HEK293 (cell line): ENCODE measurements at regions not wholly inside any gene's neighbourhood (a gene's known extent, or its start where the extent isn't known, plus 50 kb on each side); places are given as distances from the start of the nearest gene placed in this dataset.
"Not testable (repeated sequence)": the region's sequence is repeated elsewhere in the genome, so short reads cannot be mapped to it uniquely, and the experiment has no call there.

Experiments used
- GFI1B ChIP-seq: fragments of 450-650 bp; formaldehyde crosslinking; IDR thresholded peaks from 2 replicates; pipeline ENCODE4 v1.5.1; 2016; ENCODE audit warnings: missing biosample characterization, missing genetic modification characterization
- HOXA7 ChIP-seq: sonication (generic); formaldehyde crosslinking; IDR thresholded peaks from 2 replicates; pipeline ENCODE4 v1.8.1; 2022; ENCODE audit warnings: missing genetic modification reagents, borderline replicate concordance
- YY1 ChIP-seq: fragments of 450-650 bp; formaldehyde crosslinking; IDR thresholded peaks from 2 replicates; pipeline ENCODE4 v1.5.1; 2018; ENCODE audit warnings: missing biosample characterization, missing genetic modification characterization
- ZBTB17 ChIP-seq: fragments of 450-650 bp; formaldehyde crosslinking; IDR thresholded peaks from 2 replicates; pipeline ENCODE4 v1.5.1; 2016; ENCODE audit warnings: missing biosample characterization, missing genetic modification characterization
- ZNF302 ChIP-seq: fragments of 450-650 bp; formaldehyde crosslinking; IDR thresholded peaks from 2 replicates; pipeline ENCODE4 v1.5.1; 2016; ENCODE audit warnings: missing biosample characterization, missing genetic modification characterization, low read depth
- ZNF335 ChIP-seq: fragments of 450-650 bp; formaldehyde crosslinking; conservative IDR thresholded peaks from 2 replicates; pipeline ENCODE4 v1.5.1; 2016; ENCODE audit warnings: missing biosample characterization, missing genetic modification characterization
- ZNF48 ChIP-seq: fragments of 450-650 bp; formaldehyde crosslinking; IDR thresholded peaks from 2 replicates; pipeline ENCODE4 v1.5.1; 2016; ENCODE audit warnings: missing biosample characterization, missing genetic modification characterization
- ZNF561 ChIP-seq: fragments of 450-650 bp; IDR thresholded peaks from 2 replicates; pipeline ENCODE4 v1.5.1; 2018; ENCODE audit warnings: missing biosample characterization, missing genetic modification characterization, borderline replicate concordance
- ZNF629 ChIP-seq: fragments of 450-650 bp; formaldehyde crosslinking; IDR thresholded peaks from 2 replicates; pipeline ENCODE4 v1.5.1; 2017; ENCODE audit warnings: missing biosample characterization, missing genetic modification characterization
- ZNF660 ChIP-seq: fragments of 450-650 bp; IDR thresholded peaks from 2 replicates; pipeline ENCODE4 v1.5.1; 2018; ENCODE audit warnings: missing biosample characterization, mild to moderate bottlenecking, missing genetic modification characterization
- ZNF785 ChIP-seq: fragments of 450-650 bp; formaldehyde crosslinking; IDR thresholded peaks from 2 replicates; pipeline ENCODE4 v1.5.1; 2016; ENCODE audit warnings: missing biosample characterization, missing genetic modification characterization
- TF ChIP-seq, protein P1 (sequence below): fragments of 450-650 bp; formaldehyde crosslinking; IDR thresholded peaks from 2 replicates; pipeline ENCODE4 v1.5.1; 2016; ENCODE audit warnings: missing biosample characterization, missing genetic modification characterization
- TF ChIP-seq, protein P2 (sequence below): fragments of 450-650 bp; IDR thresholded peaks from 2 replicates; pipeline ENCODE4 v1.5.1; 2018; ENCODE audit warnings: missing biosample characterization, missing genetic modification characterization

DNA sequence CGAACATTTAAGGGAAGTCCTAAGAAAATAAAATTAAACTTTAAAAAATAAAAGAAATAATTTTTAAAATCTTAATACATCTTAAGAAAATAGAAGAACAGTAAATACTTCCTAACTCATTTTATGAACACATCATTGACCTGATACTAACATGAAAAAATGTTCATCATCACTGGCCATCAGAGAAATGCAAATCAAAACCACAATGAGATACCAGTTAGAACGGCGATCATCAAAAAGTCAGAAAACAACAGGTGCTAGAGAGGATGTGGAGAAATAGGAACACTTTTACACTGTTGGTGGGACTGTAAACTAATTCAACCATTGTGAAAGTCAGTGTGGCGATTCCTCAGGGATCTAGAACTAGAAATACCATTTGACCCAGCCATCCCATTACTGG, 134.6 kb downstream of the EMB start:
- TF ChIP-seq ZNF48 (tag by site-specific recombination); ZNF335 (tag by site-specific recombination); GFI1B (tag by site-specific recombination); ZNF629; ZNF561 (tag by site-specific recombination); ZNF660; YY1 (tag by site-specific recombination); ZNF785 (tag by site-specific recombination); HOXA7 (CRISPR knock-in tag); ZNF302 (tag by site-specific recombination); ZBTB17 (tag by site-specific recombination): not testable (repeated sequence)
- TF ChIP-seq, protein P1, sequence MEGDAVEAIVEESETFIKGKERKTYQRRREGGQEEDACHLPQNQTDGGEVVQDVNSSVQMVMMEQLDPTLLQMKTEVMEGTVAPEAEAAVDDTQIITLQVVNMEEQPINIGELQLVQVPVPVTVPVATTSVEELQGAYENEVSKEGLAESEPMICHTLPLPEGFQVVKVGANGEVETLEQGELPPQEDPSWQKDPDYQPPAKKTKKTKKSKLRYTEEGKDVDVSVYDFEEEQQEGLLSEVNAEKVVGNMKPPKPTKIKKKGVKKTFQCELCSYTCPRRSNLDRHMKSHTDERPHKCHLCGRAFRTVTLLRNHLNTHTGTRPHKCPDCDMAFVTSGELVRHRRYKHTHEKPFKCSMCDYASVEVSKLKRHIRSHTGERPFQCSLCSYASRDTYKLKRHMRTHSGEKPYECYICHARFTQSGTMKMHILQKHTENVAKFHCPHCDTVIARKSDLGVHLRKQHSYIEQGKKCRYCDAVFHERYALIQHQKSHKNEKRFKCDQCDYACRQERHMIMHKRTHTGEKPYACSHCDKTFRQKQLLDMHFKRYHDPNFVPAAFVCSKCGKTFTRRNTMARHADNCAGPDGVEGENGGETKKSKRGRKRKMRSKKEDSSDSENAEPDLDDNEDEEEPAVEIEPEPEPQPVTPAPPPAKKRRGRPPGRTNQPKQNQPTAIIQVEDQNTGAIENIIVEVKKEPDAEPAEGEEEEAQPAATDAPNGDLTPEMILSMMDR, result not testable (repeated sequence)
- TF ChIP-seq, protein P2, sequence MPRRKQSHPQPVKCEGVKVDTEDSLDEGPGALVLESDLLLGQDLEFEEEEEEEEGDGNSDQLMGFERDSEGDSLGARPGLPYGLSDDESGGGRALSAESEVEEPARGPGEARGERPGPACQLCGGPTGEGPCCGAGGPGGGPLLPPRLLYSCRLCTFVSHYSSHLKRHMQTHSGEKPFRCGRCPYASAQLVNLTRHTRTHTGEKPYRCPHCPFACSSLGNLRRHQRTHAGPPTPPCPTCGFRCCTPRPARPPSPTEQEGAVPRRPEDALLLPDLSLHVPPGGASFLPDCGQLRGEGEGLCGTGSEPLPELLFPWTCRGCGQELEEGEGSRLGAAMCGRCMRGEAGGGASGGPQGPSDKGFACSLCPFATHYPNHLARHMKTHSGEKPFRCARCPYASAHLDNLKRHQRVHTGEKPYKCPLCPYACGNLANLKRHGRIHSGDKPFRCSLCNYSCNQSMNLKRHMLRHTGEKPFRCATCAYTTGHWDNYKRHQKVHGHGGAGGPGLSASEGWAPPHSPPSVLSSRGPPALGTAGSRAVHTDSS, result not testable (repeated sequence)
